MCF 10A (cell line): ENCODE measurements at regions not wholly inside any gene's neighbourhood (a gene's known extent, or its start where the extent isn't known, plus 50 kb on each side); places are given as distances from the start of the nearest gene placed in this dataset.

ENCODE experiments used
- BruUV-seq: library from RNA; stranded (reverse); fragments of 400-500 nt; replicated peaks from 2 replicates; lab custom pipeline; 2021; lab: Mats Ljungman, UMichigan
- CTCF ChIA-PET: fragments of 300-600 bp; sonication (Branson Sonifier 250); formaldehyde crosslinking; extraction: SDS; loops from one replicate; lab custom pipeline; 2021; ENCODE audit warnings: antibody characterized with exemption, inconsistent platforms; lab: Yijun Ruan, JAX
- POLR2A ChIA-PET: fragments of 300-600, 350-650 bp; sonication (Branson Sonifier 250); formaldehyde crosslinking; extraction: SDS; loops from one replicate; lab custom pipeline; 2020; ENCODE audit warnings: antibody characterized with exemption, inconsistent platforms; lab: Yijun Ruan, JAX
- DNase-seq: peaks from one replicate; pipeline ENCODE4 v3.0.0-alpha.2; 2018; ENCODE audit not compliant: unreplicated experiment
- H3K27ac Mint-ChIP-seq: one replicate; pipeline ENCODE4 v1.8.0; 2022; ENCODE audit warnings: mild to moderate bottlenecking, low read depth, mixed read lengths; ENCODE audit not compliant: unreplicated experiment
- H3K27me3 Mint-ChIP-seq: one replicate; pipeline ENCODE4 v1.8.0; 2022; ENCODE audit warnings: mixed read lengths; ENCODE audit not compliant: insufficient read depth, unreplicated experiment
- H3K36me3 Mint-ChIP-seq: one replicate; pipeline ENCODE4 v1.8.0; 2022; ENCODE audit warnings: mild to moderate bottlenecking, moderate library complexity, mixed read lengths; ENCODE audit not compliant: insufficient read depth, unreplicated experiment
- H3K4me1 Mint-ChIP-seq: one replicate; pipeline ENCODE4 v1.8.0; 2022; ENCODE audit warnings: mixed read lengths; ENCODE audit not compliant: insufficient read depth, unreplicated experiment
- H3K4me3 Mint-ChIP-seq: one replicate; pipeline ENCODE4 v1.8.0; 2022; ENCODE audit warnings: mild to moderate bottlenecking, moderate library complexity, mixed read lengths; ENCODE audit not compliant: unreplicated experiment
- H3K9me3 Mint-ChIP-seq: one replicate; pipeline ENCODE4 v1.8.0; 2022; ENCODE audit warnings: mixed read lengths; ENCODE audit not compliant: unreplicated experiment
- intact Hi-C: fragments of 100-400 bp; cut with micrococcal nuclease; formaldehyde crosslinking; loops from 2 replicates; pipeline ENCODE4 v1.14.1; 2022
- TF ChIP-seq, protein P1 (sequence below): fragments of 200-600 bp; IDR thresholded peaks from one replicate; pipeline ENCODE4 v1.8.0; 2022; ENCODE audit warnings: antibody characterized with exemption, mild to moderate bottlenecking; ENCODE audit not compliant: unreplicated experiment

DNA sequence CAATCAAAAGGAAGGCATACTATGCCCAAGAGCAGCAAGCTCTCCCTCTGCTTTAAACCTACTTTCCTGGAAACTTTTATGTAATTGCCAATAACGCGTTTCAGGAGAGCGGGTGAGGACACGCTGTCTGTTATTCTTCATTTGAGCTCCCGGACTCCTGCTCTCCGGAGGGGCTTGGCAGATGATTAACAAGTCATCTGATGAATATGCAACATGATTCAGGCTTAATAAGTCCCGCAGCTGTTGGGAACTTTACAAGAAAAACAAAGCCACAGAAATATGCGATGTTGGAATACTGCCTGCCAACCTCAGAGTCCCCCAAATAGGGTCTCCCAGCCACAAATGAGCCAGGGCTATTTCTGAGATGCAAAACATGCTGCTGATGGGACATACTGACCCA, 348.0 kb downstream of the GPAM start:
- ChIA-PET POLR2A (interaction anchor here (0.7 kb wide), 1 partner anchor 1455 kb away, joined by 3 read pairs; no protein-coding TSS in a partner anchor), CTCF (interaction anchor here (1.8 kb wide), 1 partner anchor 80 kb away, joined by 4 read pairs; no protein-coding TSS in a partner anchor)
- intact Hi-C loops, result no loop called here
- no peak overlapping the region for H3K27ac Mint-ChIP-seq
- no TSS peak for BruUV-seq
- no peaks in the 10 kb centered on the region for H3K36me3 Mint-ChIP-seq
- TF ChIP-seq, protein P1, sequence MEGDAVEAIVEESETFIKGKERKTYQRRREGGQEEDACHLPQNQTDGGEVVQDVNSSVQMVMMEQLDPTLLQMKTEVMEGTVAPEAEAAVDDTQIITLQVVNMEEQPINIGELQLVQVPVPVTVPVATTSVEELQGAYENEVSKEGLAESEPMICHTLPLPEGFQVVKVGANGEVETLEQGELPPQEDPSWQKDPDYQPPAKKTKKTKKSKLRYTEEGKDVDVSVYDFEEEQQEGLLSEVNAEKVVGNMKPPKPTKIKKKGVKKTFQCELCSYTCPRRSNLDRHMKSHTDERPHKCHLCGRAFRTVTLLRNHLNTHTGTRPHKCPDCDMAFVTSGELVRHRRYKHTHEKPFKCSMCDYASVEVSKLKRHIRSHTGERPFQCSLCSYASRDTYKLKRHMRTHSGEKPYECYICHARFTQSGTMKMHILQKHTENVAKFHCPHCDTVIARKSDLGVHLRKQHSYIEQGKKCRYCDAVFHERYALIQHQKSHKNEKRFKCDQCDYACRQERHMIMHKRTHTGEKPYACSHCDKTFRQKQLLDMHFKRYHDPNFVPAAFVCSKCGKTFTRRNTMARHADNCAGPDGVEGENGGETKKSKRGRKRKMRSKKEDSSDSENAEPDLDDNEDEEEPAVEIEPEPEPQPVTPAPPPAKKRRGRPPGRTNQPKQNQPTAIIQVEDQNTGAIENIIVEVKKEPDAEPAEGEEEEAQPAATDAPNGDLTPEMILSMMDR, result no peak
- no peaks in the 10 kb centered on the region for H3K27me3 Mint-ChIP-seq
- no peak overlapping the region for H3K4me3 Mint-ChIP-seq
- peaks cover 11% of the 10 kb centered on the region for H3K4me1 Mint-ChIP-seq
- no peaks in the 10 kb centered on the region for H3K9me3 Mint-ChIP-seq
- DNase-seq, result peak; percentile 22

GRCh38 chr10:111836064-111836463, 347.5 kb downstream of the GPAM start:
- Mint-ChIP-seq H3K9me3 (no peaks in the 10 kb centered on the region), H3K27me3 (no peaks in the 10 kb centered on the region), H3K4me1 (peaks cover 6% of the 10 kb centered on the region), H3K27ac (no peak overlapping the region), H3K4me3 (no peak overlapping the region), H3K36me3 (no peaks in the 10 kb centered on the region)
- no TSS peak for BruUV-seq
- ChIA-PET POLR2A (interaction anchor here (0.7 kb wide), 1 partner anchor 220 kb away, joined by 3 read pairs; no protein-coding TSS in a partner anchor), CTCF (interaction anchor here (1.4 to 1.8 kb wide), 2 partner anchors 9 to 80 kb away, joined by 3 to 4 read pairs; no protein-coding TSS in a partner anchor)
- TF ChIP-seq, protein P1, result no peak
- intact Hi-C loops, result no loop called here
- DNase-seq, result no peak

DNA sequence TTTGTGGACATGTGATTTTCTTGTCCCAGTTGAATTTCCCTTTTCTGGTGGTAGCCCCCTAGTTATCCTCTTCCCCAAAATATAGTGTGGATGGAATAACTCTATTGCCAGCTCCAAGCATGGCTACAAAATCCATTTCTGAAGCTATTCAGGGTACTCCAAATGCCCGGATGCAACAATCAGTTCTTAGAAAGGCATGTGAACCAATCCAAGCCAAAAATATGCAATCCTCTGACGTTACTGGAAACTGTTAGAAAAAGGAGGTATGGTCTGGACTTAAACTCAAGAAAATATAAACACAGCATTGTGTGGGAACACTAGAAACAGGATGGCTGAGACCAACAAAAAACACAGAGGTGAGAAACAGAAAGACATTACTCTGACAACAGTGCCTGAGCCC, 347.0 kb downstream of the GPAM start:
- no TSS peak for BruUV-seq
- H3K36me3 Mint-ChIP-seq, result no peaks in the 10 kb centered on the region
- no peak overlapping the region for H3K27ac Mint-ChIP-seq
- no peaks in the 10 kb centered on the region for H3K27me3 Mint-ChIP-seq
- H3K9me3 Mint-ChIP-seq, result no peaks in the 10 kb centered on the region
- ChIA-PET POLR2A (interaction anchor here (0.6 to 0.7 kb wide), 3 partner anchors 97 to 669 kb away, joined by 3 to 6 read pairs (median 3); no protein-coding TSS in a partner anchor), CTCF (interaction anchor here (0.6 to 1.8 kb wide), 3 partner anchors 9 to 1098 kb away, joined by 3 to 4 read pairs (median 3); no protein-coding TSS in a partner anchor)
- TF ChIP-seq, protein P1, result no peak
- H3K4me3 Mint-ChIP-seq, result no peak overlapping the region
- DNase-seq, result no peak
- peaks cover 6% of the 10 kb centered on the region for H3K4me1 Mint-ChIP-seq
- intact Hi-C loops, result no loop called here

- TF ChIP-seq, protein P1, result no peak
- ChIA-PET POLR2A (interaction anchor here (0.6 kb wide), 3 partner anchors 12 to 668 kb away, joined by 3 to 6 read pairs (median 3); no protein-coding TSS in a partner anchor), CTCF (interaction anchor here (0.6 to 1.8 kb wide), 4 partner anchors 10 to 1099 kb away, joined by 3 to 4 read pairs (median 4); no protein-coding TSS in a partner anchor)
- no peaks in the 10 kb centered on the region for H3K9me3 Mint-ChIP-seq
- peaks cover 6% of the 10 kb centered on the region for H3K4me1 Mint-ChIP-seq
- no peaks in the 10 kb centered on the region for H3K36me3 Mint-ChIP-seq
- H3K4me3 Mint-ChIP-seq, result no peak overlapping the region
- no TSS peak for BruUV-seq
- DNase-seq, result no peak
- no peak overlapping the region for H3K27ac Mint-ChIP-seq
- H3K27me3 Mint-ChIP-seq, result no peaks in the 10 kb centered on the region
- intact Hi-C loops, result no loop called here
These were observed 346.5 kb downstream of the GPAM start for GRCh38 chr10:111837086-111837485.
